CD4-positive, alpha-beta T cell treated with Interleukin-15 for 4 hours (primary cell): ENCODE measurements at regions not wholly inside any gene's neighbourhood (a gene's known extent, or its start where the extent isn't known, plus 50 kb on each side); places are given as distances from the start of the nearest gene placed in this dataset.
"Not testable (repeated sequence)": the region's sequence is repeated elsewhere in the genome, so short reads cannot be mapped to it uniquely, and the experiment has no call there.

Source experiments
- DNase-seq: peaks from one replicate; pipeline ENCODE4 v3.0.0-alpha.2; 2020; ENCODE audit warnings: low spot score

DNA sequence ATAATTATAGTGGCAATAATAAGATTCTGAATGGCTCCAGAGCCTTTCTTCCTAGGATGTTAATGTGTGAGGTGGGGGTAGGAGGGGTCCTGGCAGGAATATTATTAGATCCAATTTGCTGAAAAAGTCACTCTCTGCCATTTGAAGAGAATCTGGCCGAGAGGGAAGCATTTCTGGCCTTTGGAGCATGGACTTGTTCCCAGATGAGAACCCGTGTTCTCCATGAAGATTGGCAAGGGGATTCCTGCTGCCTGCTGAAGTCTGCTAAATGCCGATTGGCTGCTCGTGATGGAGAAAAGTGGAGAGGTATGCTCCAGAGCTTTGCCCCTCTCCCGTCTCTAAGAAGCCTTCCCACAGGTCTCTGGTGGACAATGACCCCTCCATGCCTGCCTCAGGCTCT lies 135.6 kb downstream of the TRIM43 start:
- DNase-seq, result not testable (repeated sequence)

DNA sequence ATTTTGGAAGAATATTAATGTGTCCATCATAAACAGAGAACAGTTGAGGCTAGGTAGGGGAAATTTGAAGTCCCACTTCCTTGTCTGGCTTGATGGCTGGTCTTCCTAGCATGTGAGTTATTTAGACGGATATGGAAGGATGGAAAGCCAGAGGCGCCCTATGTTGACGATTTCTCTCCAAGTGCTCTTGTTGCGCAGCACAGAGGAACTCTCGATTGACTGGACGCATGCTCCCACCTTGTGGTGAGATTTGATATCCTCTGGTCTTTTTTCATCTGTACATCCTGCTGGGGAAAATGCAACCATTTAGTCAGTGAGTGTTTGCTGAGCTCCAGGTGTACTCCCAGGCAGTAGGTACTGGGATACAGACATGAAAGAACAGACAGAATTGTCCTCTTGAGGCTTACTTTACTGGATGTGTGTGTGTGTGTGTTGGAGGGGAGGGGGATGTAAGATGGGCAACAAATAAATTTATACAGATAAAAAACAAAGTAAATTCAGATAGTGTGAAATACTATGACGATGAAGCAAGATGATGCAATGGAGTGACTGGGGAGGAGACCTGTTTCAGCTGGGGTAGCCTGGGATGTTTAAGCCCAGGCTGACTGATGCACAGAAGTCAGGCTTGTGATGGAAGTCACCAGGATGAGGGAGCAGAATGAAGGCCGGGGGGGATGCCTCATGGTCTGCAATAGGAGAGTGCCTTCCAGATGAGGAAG lies 137.2 kb downstream of the TRIM43 start:
- peak; percentile 11 for DNase-seq

DNA sequence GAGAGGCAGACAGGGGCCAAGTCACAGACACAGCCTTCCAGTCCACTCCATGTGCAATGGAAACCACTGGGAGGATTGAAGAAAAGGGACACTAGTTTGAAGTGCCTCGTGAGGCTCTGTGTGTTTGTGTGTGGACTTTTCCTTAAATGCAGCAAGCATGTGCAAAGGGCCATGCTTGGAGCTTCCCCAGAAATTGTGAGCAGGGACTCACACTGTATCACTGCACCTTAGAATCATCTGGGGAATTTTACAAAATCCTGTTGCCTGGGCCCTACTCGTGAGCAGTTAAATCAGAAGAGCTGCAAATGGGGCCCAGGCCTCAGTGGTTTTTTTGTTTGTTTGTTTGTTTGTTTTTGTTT lies 137.8 kb downstream of the TRIM43 start:
- DNase-seq, result no peak

GRCh38 chr2:95730813-95731212 lies 139.0 kb downstream of the TRIM43 start:
- no peak for DNase-seq

GRCh38 chr2:95734976-95735890 lies 143.4 kb downstream of the TRIM43 start:
- no peak for DNase-seq

DNA sequence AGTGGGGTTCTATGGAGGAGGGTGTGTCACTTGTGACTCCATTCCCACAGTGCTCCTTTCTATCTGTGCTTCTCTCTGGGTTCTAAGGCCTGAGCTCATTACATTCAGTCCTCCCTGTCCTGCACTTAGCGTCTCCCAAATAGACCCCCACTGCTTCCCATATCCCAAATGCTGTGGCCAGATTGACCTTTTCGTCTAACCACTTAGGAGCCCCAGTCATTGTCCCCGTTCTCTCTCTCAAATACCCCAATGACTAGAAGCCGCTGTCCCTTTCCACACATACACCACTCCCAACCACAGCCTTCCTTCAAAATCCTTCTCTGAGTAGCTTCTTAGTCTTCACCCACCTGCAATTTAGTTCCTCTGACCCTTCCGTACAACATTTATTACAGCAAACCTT lies 146.5 kb downstream of the TRIM43 start:
- no peak for DNase-seq

DNA sequence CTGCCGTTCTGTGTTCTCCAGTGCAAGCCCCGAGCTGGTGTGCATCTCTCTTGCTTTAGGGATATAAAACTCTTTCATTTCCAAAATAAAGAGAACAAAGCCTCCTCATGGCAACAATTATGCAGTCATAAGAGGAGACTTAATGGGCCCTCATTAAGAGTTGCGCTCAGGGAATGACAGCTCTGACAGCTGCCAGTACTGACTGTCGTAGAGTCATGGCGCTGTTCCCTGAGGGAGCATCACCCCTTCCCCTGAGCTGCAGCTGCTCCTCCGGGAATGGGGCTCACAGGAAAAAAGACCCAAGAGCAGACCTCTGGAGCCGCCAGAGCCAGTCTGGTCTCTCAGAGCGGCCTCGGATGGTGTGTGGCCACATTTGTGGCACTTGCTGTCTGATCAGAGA lies 160.3 kb downstream of the TRIM43 start:
- DNase-seq, result not testable (repeated sequence)

DNA sequence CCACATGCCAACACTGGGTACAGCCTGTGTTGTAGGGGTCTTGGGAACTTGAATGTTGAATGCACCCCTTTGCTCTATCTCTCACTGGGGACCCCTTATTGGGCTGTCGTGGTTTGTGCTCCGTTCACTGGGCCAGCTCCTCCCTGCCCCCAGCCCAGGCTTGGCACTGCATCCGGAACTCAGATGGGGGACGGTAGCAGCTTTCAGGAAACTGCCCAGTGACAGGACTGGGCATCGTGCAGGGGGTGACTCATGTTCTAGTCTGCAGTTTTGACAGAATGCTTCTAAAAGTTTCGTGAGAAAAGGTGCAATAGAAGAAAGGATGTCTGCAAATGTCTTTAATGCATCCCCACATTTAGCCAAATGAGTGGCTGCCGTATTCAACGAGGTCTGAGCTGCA lies 162.0 kb downstream of the TRIM43 start:
- not testable (repeated sequence) for DNase-seq

DNA sequence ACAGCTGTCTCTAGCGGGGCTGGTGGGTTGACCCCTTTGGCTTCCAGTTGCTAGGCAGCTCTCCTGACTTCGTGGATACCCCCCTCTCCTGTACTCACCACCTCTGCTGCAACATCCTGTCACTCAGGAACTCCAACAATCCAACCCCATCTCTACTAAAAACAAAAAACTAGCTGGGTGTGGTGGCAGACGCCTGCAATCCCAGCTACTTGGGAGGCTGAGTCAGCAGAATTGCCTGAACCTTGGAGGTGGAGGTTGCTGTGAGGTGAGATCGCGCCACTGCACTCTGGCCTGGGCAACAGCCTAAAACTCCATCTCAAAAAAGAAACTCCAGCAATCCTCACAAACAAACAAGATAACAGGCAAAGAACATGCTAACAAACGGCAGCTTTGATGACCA lies 162.4 kb downstream of the TRIM43 start:
- not testable (repeated sequence) for DNase-seq

- DNase-seq, result not testable (repeated sequence)
These were observed 163.2 kb downstream of the TRIM43 start for GRCh38 chr2:95754819-95755563.

DNA sequence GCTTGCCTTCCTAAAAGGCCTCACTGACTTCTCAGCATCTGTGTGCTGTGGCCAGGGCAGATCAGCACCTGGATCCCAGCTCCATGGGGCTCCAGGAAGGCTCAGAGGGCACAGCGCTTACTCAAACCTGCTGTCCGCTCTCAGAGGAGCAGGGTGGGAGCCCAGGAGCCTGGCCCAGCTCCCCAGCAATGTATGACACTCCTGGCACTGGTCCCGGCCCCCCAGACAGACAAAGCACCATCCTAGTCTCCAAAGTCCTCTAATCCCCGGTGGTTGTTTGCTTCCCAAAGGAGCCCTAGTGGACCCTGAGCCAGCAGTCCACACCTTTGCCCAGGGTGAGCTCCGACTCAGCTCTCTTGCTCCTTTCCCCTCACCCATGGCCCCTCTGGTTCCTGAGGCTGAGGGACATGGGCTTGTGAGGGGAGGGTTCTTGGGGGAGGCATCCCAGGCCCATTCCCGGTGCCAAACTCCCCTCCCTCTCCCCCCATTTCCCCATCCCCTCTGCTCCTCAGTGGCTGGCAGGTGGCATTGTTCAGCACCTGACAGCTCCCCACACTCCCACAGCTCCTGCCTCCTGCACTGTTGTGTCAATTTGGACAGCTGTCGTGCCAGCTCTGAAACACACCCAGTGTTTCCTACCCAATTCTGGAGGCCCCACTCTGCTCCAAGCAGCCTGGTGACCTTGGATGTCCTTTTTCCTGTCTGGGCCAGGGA lies 164.3 kb downstream of the TRIM43 start:
- not testable (repeated sequence) for DNase-seq

DNA sequence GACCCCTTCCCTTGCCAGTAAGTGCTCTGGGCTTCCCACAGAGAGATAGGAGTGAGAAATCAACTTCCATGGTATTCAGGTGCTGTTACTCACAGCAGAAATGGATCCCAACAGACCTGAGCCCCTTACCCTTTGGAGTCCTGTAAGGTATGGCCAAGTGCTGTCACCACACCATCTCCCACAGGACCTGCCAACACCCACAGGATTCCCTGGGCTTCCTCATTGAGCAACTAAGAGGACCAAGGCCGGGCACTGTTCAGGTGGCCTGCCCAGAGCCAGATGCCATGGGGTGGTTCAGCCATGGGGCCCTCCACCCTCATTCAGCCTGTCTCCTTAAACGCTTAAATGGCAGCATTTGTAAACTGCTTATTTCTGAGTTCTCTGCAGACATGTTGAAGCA lies 166.2 kb downstream of the TRIM43 start:
- DNase-seq, result no peak

- DNase-seq, result no peak
These were observed 167.9 kb downstream of the TRIM43 start for GRCh38 chr2:95759481-95760246.

GRCh38 chr2:95760806-95761525 lies 169.2 kb downstream of the TRIM43 start:
- no peak for DNase-seq

DNA sequence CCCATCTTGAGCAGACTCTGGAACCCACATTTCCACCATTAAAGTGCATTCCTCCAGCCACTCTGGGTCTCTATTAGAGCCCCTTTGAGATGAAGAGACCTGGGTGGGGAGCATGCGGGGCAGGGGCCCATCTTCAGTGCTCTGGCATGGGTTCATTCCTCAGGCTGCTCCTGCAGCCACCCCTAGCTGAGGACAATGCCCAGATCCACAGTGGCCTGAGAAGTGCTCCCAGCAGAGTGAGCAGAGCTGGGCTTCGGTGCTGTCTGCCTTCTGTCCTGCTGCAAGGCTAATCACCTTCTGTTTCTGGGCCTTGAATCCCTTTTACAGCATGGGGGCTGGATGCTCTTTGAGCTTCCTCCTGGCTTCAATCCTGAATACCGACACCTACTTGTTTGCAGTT lies 169.8 kb downstream of the TRIM43 start:
- DNase-seq, result no peak

DNA sequence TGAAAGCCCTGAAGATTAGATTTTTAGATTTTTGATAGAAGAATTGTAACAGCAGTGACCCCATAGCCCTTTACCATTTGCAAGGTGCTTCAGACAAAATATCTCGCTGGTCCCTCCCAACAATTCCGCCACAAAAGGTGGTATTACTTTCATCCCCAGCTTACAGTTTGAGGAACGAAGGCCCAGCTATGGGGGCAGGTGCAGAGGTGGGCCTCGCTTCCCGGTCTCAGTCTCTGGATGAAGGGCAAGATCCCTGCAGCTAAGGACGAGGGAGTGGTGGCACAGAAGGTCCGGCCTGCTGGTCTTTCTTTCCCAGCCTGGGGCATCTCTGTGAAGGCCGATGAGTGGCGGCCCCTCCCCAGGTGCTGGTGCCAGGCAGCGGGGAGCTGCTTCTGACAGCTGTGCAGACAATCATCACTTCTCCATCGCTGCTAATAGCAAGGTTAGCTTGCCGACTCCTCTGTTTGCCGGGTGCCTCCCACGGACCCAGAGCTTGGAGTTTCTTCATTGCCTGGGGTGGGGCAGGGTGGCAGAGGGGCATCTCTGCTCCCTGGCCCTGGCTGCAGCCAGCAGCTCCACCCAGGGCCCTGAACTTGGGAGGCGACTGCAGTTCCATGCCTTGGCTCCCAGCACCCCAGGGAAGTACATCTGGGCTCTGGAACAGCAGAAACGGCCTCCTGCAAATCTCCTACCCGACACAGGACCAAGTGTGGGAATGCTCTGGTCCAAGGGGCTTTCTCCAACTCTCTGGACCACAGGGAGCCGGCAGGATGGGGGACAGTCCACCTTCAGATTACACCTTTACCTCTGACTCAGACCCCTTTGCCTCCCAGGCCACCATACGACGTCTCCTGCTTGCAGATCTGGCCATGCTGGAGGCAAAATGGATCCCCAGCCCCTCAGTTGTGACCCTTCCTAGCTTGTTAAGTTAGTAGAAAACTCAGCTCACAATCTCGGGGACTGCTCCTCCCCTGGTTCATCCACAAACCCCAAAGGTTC lies 170.5 kb downstream of the TRIM43 start:
- not testable (repeated sequence) for DNase-seq

- DNase-seq, result not testable (repeated sequence)
These were observed 171.3 kb downstream of the TRIM43 start for GRCh38 chr2:95763074-95763473.

DNA sequence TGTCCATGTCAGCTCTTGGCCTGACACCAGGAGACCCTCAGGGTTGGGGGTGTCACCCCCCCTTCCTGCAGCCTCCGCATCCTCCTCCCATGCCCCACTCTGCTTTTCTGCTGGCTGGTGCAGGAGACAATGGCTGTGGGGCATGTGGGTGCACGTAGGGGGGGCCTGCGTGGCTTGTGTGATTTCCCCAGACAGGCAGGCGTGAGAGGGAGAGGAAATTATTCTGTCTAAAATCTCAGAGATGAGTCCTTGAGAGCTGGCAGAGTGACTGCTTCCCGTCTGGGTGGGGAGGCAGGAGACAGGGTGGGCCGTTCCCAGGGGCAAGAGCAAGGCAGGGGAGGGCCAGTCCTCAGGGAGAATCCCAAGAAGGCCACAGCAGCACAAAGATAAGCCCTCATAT lies 173.2 kb downstream of the TRIM43 start:
- not testable (repeated sequence) for DNase-seq
